Stimulated activated naive CD8-positive, alpha-beta T cell treated with anti-CD3 and anti-CD28 coated beads, Interleukin-15, Interleukin-2, amounts not matched to agents 100 U/mL and 50 U/mL, for 24 hours (primary cell): ENCODE measurements at regions not wholly inside any gene's neighbourhood (a gene's known extent, or its start where the extent isn't known, plus 50 kb on each side); places are given as distances from the start of the nearest gene placed in this dataset.
"Not testable (repeated sequence)": the region's sequence is repeated elsewhere in the genome, so short reads cannot be mapped to it uniquely, and the experiment has no call there.

ENCODE experiments used
- ATAC-seq: fragments of 150-1000 bp; cut with Tn5 transposase; one replicate; pipeline ENCODE4 v1.10.0; 2021
- DNase-seq: peaks from one replicate; pipeline ENCODE4 v3.0.0; 2021

- ATAC-seq (no peak), DNase-seq (no peak)
These were observed 116.2 kb downstream of the RND3 start for GRCh38 chr2:150371044-150371818.

GRCh38 chr2:150370561-150370960, 116.9 kb downstream of the RND3 start:
- ATAC-seq (no peak), DNase-seq (no peak)

GRCh38 chr2:150369862-150370261, 117.6 kb downstream of the RND3 start:
- DNase-seq = no peak
- no peak for ATAC-seq

GRCh38 chr2:150358468-150358807, 129.0 kb downstream of the RND3 start:
- DNase-seq = no peak
- no peak for ATAC-seq

- no peak for ATAC-seq
- DNase-seq = no peak
These were observed 129.5 kb downstream of the RND3 start for GRCh38 chr2:150357770-150358467.

- ATAC-seq = no peak
- DNase-seq = no peak
These were observed 132.0 kb downstream of the RND3 start for GRCh38 chr2:150355440-150355839.

- DNase-seq (no peak), ATAC-seq (no peak)
These were observed 134.1 kb downstream of the RND3 start for GRCh38 chr2:150353376-150353775.

GRCh38 chr2:150351922-150352321, 135.5 kb downstream of the RND3 start:
- ATAC-seq = no peak
- DNase-seq = no peak

GRCh38 chr2:150350500-150350899, 137.0 kb downstream of the RND3 start:
- ATAC-seq (no peak), DNase-seq (no peak)

- ATAC-seq = no peak
- no peak for DNase-seq
These were observed 140.7 kb downstream of the RND3 start for GRCh38 chr2:150346806-150347205.

- DNase-seq = no peak
- ATAC-seq = no peak
These were observed 145.3 kb downstream of the RND3 start for GRCh38 chr2:150341982-150342680.

GRCh38 chr2:150339951-150340350, 147.5 kb downstream of the RND3 start:
- DNase-seq (no peak), ATAC-seq (no peak)

GRCh38 chr2:150339282-150339681, 148.2 kb downstream of the RND3 start:
- ATAC-seq = no peak
- no peak for DNase-seq

GRCh38 chr2:150335596-150335995, 151.9 kb downstream of the RND3 start:
- ATAC-seq (no peak), DNase-seq (no peak)

- DNase-seq = no peak
- no peak for ATAC-seq
These were observed 155.1 kb downstream of the RND3 start for GRCh38 chr2:150332383-150332782.

- ATAC-seq (no peak), DNase-seq (no peak)
These were observed 159.6 kb downstream of the RND3 start for GRCh38 chr2:150327564-150328489.

GRCh38 chr2:150325656-150326314, 161.7 kb downstream of the RND3 start:
- no peak for DNase-seq
- no peak for ATAC-seq

- ATAC-seq, DNase-seq: not testable (repeated sequence)
These were observed 164.4 kb downstream of the RND3 start for GRCh38 chr2:150323071-150323470.

- ATAC-seq (no peak), DNase-seq (no peak)
These were observed 166.9 kb downstream of the RND3 start for GRCh38 chr2:150320608-150321007.

GRCh38 chr2:150319658-150320555, 167.6 kb downstream of the RND3 start:
- no peak for ATAC-seq
- DNase-seq = no peak

GRCh38 chr2:150319085-150319484, 168.4 kb downstream of the RND3 start:
- DNase-seq (no peak), ATAC-seq (no peak)
